GM18499 (cell line): ENCODE measurements at regions not wholly inside any gene's neighbourhood (a gene's known extent, or its start where the extent isn't known, plus 50 kb on each side); places are given as distances from the start of the nearest gene placed in this dataset.

ENCODE experiments used
- ATAC-seq: cut with Tn5 transposase; IDR thresholded peaks from one replicate; pipeline ENCODE4 v1.9.1; 2021; ENCODE audit warnings: moderate number of reproducible peaks; ENCODE audit not compliant: insufficient read depth, unreplicated experiment

DNA sequence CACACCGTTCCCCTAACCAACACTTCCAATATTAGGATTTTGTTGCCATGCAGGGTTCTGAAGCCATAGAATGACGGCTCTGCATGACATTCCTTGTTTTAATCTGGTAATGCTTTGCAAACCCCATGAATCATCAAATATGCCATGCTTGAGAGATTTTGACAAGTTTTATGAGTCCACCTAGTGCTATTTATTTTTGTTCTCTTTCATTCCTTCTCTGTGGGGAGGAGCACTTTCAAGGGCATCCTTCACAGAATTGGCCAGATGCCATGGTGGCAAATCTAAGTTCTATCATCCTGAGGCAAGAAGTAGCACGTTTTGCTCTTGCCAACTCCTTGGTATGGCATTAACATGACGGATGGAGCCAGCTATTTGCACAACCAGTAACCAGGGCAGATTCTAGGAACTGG, 268.4 kb downstream of the FAM76B start:
- no peak for ATAC-seq

- ATAC-seq = no peak
Observed at GRCh38 chr11:95520369-95521132, 269.0 kb downstream of the FAM76B start.

DNA sequence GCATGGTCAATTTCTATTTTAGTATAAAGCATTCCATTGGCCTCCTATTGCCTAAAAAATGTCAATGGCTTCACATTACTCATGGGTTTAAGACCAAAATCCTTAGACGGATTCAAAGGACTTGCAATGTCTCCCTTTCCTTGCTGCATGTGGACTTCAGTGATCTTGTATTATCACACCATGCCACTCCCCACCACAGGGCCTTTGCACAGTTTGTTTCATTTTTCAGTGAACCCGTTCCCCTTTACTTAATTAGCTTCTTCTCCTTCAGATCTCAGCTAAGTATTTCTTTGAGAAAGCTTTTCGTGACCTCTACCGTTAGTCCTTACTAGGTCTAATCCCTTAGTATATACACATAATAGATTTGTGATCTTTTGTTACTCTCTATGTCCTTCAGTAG, 269.7 kb downstream of the FAM76B start:
- no peak for ATAC-seq

DNA sequence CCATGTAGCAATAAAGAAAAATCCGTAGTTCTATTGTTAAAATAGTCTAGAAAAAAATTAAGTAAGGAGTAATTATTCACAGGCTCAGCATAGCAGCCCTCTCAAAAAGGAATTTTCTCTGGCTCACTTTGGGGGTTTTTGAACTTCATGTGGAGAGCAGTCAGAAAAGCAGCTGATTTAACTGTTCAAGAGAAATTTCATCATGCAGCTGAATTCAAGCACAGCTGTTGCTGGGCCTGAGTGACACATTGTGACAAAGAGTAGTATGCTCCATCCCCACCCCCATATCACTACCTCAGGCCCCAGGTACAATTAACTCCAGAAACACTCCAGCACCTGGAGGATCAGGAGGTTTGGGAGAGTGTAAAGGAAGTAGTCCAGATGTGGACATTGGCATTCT, 272.1 kb downstream of the FAM76B start:
- no peak for ATAC-seq

- ATAC-seq = no peak
Observed at GRCh38 chr11:95516786-95517185, 272.8 kb downstream of the FAM76B start.

GRCh38 chr11:95516175-95516574, 273.4 kb downstream of the FAM76B start:
- ATAC-seq = no peak

DNA sequence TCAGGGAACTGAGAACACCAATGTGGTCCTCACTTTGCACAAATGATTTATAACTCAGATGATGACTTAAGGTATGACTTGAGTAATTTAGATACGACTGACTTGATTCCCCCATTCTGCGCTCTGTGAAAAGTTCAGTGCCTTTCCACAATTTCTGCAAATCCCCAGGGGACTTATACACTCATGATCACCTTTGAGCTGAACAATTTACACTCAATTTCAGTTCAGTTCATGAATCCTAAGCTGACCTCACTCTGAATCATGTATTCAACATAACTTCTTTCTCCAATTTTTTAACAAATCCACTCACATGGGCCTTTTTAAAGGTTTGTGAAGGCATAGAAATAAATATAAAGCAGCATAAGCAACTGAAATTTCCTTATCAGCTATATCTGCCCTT, 274.2 kb downstream of the FAM76B start:
- no peak for ATAC-seq

- no peak for ATAC-seq
Observed at GRCh38 chr11:95514416-95515110, 275.0 kb downstream of the FAM76B start.

DNA sequence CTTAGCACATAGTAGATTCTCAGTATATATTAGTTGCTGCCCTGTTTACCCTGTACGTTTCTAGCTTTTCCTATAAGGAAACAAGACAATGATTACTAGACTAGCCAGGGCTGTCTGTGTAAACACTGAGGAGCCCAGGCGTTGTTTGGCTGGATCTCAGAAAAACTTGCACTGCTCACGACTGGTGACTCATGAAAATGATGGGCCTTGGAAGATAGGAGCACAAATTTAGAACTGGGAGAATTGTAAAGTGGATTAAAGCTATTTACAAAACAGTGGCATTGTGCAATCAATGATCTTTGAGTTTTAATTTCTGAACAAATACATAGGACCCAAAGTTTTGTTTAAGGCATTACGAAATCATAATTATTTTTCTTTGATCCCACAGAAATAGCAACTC, 276.9 kb downstream of the FAM76B start:
- no peak for ATAC-seq

DNA sequence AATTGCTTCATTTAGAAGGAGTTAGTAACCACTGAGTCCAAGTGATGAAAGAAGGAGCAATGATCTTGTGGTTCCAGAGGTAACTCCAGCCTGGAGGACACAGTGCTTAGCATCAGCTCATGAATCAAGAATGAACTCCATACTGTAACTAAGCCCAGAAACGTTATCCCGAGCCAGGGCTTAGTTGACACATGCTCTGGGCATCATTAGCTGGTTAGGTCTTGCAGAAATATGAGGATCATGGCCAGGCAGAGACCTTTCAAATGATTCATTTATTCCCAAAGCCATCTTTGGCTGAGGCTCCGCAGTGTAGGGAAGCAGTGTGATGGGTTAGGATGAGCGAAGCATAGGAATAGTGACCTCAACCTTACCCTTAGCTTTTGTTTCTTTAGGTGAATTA, 277.4 kb downstream of the FAM76B start:
- no peak for ATAC-seq

DNA sequence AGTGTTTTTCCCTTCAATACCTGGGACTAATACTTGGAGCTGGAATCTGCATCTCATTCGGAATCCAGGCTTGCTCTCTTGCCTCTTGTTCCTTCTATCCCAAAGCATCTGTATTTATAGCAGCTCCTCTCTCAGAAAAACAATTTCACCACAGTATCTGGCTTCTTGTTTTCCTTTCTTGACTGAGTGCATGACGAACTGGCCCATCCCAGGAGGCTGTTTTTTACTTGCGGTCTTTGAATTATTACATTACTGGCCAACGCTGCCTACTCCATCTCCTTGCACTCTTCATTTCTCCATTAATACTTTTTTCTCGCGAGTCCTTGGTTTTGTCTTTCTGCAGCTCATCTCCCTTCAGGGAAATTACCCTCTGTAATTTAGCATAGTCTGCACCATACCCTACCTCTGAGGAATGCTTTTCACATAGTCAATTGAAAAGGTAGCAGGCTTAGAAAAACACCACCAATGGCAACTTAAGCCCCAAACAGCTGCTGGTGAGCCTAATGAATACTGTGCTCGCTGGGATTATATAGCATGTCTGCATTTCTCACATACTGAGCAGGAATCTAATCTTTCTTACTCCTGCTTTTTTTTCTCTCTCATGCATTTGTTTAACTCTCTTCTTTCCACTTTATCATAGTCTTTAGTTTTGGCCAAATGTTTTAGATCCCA, 277.4 kb upstream of the SESN3 start:
- no peak for ATAC-seq

GRCh38 chr11:95507794-95508193, 276.8 kb upstream of the SESN3 start:
- no peak for ATAC-seq

GRCh38 chr11:95506777-95507176, 275.8 kb upstream of the SESN3 start:
- no peak for ATAC-seq

DNA sequence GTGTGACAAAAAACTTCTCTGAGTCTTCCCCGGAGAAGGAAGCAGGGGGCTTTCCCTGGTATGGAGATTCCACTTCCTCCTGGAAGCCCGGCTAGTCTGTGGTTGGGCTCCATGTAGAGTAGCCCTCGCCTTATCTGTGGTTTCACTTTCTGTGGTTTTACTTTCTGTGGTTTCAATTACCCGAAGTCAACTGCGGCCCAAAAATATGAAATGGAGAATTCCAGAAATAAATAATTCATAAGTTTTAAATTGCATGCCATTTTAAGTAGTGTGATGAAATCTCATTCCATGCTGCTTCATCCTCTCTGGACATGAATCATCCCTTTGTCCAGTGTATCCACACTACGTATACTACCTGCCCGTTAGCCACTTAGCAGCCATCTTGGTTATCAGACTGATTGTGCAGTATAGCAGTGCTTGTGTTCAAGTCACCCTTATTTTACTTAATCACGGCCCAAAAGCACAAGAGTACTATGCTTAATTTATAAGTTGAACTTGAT, 275.0 kb upstream of the SESN3 start:
- ATAC-seq = no peak

DNA sequence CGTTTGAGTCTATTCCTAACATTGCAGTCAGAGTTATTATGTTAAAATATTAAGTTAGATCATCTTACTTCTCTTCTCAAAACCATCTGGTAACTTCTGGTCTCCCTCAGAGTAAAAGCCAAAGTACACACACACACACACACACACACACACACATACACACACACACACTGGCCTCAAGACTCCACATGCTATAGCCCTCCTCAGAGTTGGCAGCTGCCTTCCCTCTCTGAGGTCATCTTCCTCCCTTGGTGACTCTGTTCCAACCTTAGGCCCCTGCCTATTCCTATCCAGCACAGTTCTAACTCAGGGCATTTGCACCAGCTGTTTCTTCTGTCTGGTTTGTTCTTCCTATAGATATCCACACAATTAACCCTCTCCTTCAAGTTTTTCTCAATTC, 272.0 kb upstream of the SESN3 start:
- no peak for ATAC-seq

GRCh38 chr11:95502522-95502921, 271.5 kb upstream of the SESN3 start:
- no peak for ATAC-seq

DNA sequence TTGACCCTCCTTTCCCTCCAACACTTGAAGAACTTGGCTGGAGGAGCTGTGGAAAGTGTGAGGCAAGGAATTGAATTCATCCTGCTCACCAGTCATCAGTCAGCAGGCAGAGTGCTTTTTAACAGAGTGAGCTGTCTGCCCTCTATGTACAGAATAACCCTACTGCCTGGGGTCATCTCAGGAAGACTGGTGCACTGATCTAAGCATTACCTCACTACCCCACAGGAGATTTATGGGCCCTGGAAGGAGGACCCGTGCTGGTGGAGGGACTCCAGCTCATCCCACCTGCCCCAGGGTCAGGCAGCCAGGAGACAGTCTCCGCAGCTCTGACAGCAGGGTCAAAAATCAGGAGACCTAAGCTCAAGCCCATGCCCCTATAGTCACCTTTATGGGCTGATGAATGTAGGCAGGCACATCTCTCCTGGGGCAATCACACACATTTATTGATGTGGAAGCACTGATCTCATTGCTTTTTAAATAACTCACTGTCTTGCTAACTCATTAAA, 270.8 kb upstream of the SESN3 start:
- ATAC-seq = no peak

DNA sequence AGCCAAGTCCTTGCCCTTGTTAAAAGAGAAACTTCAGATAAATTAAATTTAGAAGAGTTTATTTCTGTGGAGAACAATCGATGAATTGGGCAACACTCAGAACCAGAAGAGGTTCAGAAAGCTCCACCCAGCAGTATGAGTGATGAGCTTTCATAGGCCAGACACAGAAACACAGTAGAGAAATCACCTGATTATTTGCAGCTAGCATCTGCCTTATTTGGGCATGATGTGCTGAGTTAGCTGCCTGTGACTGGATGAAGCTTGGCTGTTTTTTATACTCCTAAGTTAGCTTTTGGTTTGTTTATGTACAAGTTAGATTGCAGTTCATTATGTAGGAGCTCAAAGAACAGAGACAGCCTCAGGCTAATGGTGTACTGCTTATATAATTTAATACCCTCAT, 269.5 kb upstream of the SESN3 start:
- ATAC-seq = no peak

DNA sequence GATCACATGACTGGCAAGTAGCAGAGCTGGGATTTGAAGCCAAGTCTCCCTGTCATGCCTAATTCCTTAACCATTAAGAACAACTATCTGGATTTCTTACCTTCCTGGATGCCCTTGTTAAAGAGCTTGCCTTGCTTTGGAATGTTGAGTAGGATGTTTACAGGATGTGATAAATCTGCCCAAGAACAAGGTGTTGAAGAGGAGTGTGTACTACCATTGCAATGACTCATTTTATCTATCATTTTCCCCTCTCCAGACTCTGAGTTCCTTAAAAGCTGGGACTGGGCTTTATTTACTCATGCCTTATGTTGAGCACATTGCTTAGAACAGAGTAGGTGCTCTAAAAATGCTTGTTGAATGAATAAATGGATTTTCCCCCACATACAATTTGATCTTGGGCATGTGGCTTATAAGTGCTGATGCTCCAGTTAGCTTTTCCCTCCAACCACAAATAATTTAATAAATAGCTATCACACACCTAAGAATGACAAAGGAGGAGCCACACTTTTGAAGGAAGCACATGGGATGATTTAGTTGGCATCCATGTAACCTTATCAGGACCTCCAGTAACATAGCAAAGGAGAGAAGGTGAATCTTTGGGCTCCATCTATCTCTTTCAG, 268.6 kb upstream of the SESN3 start:
- ATAC-seq = no peak

GRCh38 chr11:95498722-95499425, 267.9 kb upstream of the SESN3 start:
- no peak for ATAC-seq
